GM12865 (cell line): ENCODE measurements at regions not wholly inside any gene's neighbourhood (a gene's known extent, or its start where the extent isn't known, plus 50 kb on each side); places are given as distances from the start of the nearest gene placed in this dataset.

ENCODE experiments used
- DNase-seq: peaks from one replicate; pipeline ENCODE4 v3.0.0; 2010; ENCODE audit warnings: low read depth
- H3K4me3 ChIP-seq: 2 replicates; pipeline ENCODE4 v1.5.1; 2011; ENCODE audit warnings: mild to moderate bottlenecking, low read depth, low read length, control low read depth
- TF ChIP-seq, protein P1 (sequence below): IDR thresholded peaks from 2 replicates; pipeline ENCODE4 v1.5.1; 2011; ENCODE audit warnings: low read length, control low read depth, low read depth, inconsistent platforms; ENCODE audit not compliant: insufficient read depth; ENCODE audit errors: missing control alignments

DNA sequence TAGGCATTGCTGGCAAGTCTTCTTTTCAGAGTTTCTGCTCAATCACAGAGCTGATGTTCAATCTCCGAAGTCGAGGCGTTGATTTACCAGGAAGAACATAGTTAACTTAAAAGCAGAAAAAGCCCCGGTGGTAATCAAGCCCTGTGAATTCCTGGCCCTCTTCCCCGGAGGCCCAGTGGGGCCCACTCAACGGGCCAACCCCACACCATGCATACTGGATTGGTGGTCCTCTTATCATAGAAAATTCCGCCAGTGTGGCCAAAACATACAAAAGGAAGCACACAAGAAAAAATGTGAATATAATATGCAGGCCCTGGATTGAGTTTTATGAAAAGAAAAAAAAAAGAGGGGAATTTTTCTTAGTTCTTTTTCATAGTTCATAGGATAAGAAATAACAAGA lies 873.0 kb upstream of the NR2F2 start:
- H3K4me3 ChIP-seq = no peak overlapping the region
- TF ChIP-seq, protein P1, sequence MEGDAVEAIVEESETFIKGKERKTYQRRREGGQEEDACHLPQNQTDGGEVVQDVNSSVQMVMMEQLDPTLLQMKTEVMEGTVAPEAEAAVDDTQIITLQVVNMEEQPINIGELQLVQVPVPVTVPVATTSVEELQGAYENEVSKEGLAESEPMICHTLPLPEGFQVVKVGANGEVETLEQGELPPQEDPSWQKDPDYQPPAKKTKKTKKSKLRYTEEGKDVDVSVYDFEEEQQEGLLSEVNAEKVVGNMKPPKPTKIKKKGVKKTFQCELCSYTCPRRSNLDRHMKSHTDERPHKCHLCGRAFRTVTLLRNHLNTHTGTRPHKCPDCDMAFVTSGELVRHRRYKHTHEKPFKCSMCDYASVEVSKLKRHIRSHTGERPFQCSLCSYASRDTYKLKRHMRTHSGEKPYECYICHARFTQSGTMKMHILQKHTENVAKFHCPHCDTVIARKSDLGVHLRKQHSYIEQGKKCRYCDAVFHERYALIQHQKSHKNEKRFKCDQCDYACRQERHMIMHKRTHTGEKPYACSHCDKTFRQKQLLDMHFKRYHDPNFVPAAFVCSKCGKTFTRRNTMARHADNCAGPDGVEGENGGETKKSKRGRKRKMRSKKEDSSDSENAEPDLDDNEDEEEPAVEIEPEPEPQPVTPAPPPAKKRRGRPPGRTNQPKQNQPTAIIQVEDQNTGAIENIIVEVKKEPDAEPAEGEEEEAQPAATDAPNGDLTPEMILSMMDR = no peak
- DNase-seq = no peak

DNA sequence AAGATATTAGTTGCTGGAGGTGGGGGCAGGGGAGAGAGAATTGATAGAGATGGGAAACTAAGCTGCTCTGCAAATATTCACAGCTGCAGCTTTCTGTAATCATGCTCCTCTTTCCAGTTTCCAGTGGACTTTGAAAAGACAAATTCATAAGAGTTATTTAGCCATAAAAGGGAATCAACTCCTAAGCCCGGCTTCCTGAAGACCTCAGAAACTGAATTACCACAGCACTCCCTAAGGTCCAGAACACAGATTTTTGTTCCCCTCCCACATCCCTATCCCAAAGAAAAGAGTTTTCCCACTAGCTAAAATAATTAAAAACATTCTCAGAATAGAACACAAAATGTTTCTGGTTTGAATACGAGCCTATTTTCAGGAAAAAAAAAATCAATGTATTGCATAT lies 871.8 kb upstream of the NR2F2 start:
- H3K4me3 ChIP-seq = no peak overlapping the region
- TF ChIP-seq, protein P1 = no peak
- DNase-seq = no peak

DNA sequence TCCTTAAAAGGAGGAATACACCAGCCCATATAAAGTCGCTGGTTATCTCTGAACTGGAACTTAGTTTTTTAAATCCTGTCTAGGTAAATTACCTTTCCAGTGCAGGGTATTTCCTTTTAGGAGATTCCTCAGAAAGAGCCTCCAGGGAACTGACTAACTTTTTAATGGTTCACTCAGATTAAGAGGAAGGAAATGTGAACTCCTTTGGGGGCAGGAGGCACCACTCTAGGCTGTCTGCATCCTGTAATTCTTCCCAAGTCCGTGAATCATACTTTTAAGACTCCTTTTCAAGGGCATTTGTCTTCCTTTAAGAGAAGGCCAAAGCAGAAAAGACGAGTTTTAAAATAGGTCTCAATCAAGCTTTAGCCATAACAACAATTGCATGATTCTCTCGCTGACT lies 871.2 kb upstream of the NR2F2 start:
- no peak for DNase-seq
- TF ChIP-seq, protein P1 = no peak
- no peak overlapping the region for H3K4me3 ChIP-seq

DNA sequence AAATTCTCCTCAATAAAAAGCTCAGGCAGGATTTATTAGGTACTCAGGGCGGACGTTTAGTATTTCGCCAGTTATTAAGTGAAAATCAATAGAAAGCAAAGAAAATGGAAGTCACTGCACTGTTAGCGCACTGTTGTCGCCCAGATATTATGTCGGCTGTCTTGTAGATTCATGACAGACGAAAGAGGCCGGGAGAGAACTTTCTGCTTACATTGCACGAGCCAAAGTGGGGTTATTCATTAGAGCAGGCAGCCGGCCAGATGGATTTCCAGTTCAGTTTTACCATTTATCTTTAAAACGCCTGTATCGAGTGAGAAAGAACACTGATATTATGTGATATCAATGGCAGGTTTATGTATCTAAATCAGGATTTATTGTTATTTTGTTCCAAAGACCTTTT lies 866.0 kb upstream of the NR2F2 start:
- no peak overlapping the region for H3K4me3 ChIP-seq
- no peak for DNase-seq
- TF ChIP-seq, protein P1 = no peak

DNA sequence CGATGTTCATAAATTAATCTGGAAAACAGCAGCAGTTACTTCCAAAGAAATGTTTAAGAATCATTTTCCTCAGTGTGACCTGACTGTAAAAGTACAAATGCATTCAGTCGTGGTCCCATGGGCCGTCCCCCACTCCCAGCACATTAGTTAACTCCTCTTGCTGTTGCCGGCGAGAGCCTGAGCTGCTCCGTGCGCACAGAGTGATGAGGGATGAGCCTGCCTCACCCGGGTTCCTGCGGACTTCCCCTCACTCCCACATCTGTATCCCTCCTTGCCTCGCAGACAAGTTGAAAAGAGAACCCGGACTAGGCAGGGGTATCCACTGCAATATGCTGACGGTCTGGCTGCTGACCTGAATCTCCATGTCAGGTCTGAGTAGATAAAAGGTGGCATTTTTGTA lies 861.7 kb upstream of the NR2F2 start:
- TF ChIP-seq, protein P1 = no peak
- DNase-seq = no peak
- no peak overlapping the region for H3K4me3 ChIP-seq

DNA sequence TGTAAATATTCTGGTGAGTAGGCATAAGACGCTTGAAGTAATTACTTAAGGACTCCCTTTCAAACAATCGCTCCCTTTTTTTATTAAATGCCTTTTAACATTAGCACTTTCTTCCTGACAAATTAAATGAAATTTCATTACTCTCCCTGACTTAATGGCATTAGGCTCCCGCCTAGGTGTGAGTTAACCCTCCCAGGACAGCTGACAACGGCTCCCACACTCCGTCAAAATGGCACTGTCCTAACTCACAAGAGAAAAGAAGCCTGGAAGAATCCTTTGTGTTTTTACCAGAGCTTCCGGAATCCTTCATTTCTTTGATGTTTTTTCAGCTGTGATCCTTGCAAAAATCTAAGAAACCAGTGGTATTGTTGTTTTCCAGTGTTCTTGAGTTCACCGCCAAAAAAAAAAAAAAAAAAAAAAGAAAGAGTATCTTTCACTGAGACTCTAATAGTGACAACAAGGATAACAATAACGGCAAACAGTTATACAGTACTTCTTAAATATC lies 861.0 kb upstream of the NR2F2 start:
- no peak overlapping the region for H3K4me3 ChIP-seq
- DNase-seq = no peak
- TF ChIP-seq, protein P1 = no peak

DNA sequence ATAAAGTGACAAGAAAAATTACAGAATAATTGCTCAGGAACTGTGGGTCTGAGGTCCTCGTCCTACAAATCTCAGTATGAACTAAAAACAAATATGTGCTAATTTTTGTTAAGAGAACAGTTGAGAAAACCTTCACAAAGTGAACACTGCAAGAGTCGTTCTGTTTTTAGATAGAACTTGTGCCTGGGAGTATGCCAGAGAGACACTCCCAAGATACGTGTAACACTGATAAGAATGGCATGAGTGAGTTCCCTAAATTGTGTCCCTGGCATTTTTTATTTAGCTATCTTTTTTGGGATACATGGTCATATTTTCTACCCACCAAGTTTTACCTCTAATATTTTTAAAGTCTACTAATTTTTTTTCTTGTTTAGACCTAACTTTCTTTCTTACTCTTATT lies 860.0 kb upstream of the NR2F2 start:
- no peak for DNase-seq
- no peak overlapping the region for H3K4me3 ChIP-seq
- TF ChIP-seq, protein P1 = no peak
